ENCODE measurements at regions not wholly inside any gene's neighbourhood (a gene's known extent, or its start where the extent isn't known, plus 50 kb on each side); places are given as distances from the start of the nearest gene placed in this dataset.

DNA sequence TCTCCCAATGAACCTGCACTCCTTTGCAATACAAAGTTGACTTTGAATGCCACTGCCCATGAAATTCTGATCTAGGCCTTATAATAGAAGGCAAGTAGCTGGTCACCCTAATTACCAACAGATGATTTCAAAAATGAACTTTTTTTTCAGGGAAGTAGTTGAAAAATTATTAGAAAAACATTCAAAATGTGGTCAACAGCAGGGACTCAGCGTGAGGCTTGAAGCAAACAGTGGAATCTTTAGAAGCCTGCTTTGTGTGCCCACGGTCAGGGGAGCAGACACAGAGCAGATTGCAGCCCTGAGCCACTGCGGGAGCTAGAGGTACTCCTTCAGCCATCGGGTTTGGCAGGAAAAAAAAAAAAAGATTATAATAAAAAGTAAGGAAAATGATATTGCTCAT is 87.1 kb upstream of the HEY2 start:
- DNase-seq = no peak

GRCh38 chr6:125665295-125665814 is 84.1 kb upstream of the HEY2 start:
- DNase-seq = no peak

DNA sequence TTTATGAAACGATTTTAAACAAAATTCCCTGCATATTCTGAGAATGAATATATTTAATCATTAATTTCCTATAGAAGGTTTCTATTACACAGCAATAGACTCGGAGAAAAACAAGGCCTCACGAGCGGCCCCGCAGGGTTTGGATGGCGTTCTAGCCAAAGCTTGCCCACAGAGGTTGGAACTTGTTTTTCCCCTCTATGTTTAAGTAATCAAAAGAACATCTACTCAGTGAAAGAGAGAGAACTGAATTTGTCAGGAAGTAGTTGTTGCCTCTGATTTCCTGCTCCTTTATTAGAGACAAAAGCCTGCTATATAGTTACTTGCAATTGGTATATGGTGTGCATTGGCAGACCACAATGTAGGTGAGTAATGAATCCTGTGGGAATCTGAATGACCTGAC is 82.1 kb upstream of the HEY2 start:
- no peak for DNase-seq

GRCh38 chr6:125668071-125668470 is 81.4 kb upstream of the HEY2 start:
- DNase-seq = no peak

DNA sequence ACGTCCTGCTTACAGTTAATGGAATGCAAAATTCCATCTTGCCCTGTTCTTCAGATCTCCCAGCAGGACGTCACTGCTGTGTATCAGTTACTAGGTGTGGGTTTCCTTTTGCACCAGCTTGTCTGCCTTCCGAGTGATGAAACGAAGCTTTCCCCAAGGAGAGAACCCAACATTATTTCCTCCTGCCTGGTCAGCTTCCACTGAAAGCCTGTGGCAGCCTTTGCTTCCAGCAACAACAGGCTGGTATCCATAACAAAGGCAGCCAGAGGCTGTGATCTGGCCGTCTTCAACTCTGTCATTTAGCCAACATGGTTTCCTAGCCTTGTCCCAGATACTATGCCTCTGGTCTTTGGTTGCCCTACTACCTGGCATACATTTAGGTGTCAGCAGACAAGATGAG is 78.9 kb upstream of the HEY2 start:
- no peak for DNase-seq

DNA sequence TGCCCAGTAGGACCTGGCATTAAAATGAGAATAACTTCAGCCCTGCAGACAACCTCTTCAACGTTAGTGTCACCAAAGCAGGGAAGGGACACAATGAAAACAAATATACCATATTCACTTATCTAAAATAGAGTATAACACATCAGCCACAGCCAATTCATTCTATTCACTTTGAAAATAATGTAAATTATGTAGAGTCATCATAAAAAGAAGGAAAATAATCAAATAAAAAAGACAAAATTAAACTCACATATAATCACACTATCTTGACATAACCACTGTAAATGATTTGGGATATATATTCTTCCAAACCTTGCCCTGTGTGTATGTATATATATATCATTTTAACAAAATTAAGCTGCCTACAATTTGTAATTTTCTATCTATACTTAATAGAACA is 78.1 kb upstream of the HEY2 start:
- DNase-seq = no peak

DNA sequence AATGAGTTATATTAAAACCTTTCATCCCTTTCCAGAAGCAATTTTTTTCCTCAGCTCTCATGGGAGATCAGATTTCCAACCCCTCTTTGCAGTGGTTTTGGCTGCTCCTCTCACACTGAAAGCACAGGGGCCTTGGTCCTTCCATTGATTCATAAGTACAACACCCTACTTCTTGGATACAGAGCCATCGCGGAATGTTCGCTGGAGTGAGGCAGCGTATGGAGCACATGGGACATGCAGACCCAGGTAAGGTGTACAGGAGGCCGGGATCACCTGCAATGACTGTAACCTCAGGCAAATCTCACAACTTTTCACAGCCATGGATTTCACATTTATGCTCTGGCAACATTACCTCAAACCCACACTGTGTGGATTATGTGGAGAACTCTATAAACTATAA is 75.2 kb upstream of the HEY2 start:
- no peak for DNase-seq

DNA sequence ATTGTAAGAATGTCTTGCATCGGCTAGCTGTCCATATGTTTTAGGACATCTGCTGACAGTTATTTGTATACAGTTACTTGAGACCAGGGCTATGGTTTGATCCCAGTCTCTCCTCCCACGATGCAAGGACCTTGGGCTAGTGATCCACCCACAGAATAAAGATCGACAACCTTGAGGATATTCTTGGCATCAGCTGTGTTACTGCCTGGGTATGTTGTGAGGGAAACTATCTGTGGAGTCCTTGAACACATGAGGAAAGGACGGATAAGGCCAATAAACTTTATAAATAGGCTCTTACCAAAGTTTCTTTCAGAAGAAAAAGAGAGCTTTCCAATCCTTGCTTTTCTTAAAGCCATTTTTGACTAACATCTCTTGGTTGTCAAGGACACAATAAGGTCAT is 70.8 kb upstream of the HEY2 start:
- no peak for DNase-seq

DNA sequence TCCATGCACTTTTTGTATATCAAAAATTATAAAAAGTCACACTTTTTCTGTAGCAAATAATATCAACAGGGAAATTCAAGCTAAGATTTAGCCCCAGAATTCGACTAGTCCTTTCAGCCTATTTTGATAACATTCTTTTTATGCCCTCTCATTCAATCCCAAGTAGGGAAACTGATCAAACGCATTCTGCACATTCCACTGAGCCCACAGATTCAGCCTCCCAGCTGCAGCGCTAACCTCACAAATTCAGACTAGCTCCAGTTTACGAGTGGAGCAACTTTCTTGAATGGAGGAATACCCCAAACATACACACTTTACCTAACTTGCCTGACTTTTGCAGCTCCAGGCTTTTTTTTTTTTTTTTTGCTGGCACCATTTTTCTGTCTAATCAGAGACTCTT is 70.3 kb upstream of the HEY2 start:
- peak; percentile 4 for DNase-seq

DNA sequence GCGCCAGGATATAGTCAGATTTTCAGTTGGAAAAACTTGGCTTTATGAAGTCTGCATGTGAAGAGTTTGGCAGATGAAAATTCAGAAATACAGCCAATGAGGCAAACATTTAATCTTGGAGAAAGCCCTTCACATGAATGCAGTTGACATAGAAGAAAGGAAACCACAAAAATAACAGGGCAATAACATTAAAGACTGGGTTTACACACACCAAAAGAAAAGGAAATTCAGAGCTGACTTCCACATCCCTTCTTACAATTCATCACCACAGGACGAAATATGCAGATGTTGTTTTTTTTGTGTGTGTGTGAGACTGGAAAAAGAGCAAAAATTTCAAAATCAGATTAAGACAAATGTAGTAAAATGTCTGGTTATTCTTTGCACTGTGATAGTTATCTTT is 69.8 kb upstream of the HEY2 start:
- DNase-seq = no peak

GRCh38 chr6:125682939-125683338 is 66.5 kb upstream of the HEY2 start:
- no peak for DNase-seq

- DNase-seq = no peak
These were observed 61.3 kb upstream of the HEY2 start for GRCh38 chr6:125688138-125688537.

DNA sequence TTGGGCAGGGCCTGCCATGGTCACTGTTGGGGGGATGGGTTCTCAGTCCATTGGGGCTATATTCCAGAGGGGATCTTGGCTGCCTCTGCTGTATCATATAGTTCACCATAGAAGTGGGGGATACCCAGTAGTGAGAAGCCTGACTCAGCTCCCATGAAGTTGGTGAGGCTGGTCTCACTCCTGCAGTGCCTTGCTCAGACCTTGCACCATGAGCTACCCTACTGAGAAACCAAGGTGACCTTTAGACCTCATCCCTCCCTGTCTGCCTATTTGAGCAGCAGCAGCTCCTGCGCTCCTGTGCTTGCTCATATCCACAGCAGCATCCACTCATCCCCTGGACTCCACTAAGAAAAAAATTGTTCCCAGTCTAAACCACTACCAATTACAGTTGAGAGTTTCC is 56.0 kb upstream of the HEY2 start:
- no peak for DNase-seq

DNA sequence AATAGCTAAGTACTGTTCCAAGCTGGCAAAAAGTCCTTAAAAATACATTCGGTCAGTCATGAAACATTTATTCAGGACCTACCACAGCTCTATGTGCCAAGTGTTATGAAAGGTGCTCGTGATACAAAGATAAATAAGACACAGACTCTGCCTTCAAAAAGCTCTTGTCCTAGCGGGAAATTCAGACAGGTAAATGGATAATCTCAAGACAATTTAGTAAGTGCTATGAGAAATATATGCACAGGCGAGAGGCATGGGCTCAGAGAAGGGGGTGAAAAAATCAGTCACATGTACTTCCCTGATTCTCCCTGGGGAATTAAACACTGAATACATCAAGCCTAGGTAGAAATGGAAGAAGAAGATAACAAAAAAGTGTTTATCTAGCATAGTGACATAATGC is 49.8 kb upstream of the HEY2 start:
- no peak for DNase-seq

Data from fibroblast of skin of abdomen (primary cell).